ENCODE measurements at regions not wholly inside any gene's neighbourhood (a gene's known extent, or its start where the extent isn't known, plus 50 kb on each side); places are given as distances from the start of the nearest gene placed in this dataset.

DNA sequence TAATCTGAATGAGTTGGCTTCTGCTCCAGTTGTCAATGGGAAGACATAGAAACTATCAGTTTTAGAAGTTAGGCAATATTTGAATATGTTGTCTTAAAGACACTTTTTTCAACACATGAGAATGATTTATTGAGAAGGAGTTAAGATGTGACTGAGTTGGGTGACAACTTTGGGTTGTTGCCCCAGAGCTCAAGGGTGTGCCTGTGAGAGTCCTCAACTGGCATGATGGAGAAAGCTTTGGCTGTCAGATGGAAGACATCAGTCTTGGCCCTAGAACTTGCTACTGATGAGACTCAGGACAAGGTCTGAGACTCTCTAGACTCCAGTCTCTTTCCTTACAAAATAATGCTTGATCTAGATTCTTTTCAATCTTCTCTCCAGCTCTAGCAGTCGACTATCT lies 69.0 kb upstream of the CTAGE1 start:
- Histone ChIP-seq H3K9me3 (no peaks in the 10 kb centered on the region), H3K36me3 (replicated peaks) (no peaks in the 10 kb centered on the region), H3K27me3 (ENCODE audit: low read depth) (no peaks in the 10 kb centered on the region), H3K4me3 (no peak overlapping the region), H3K4me1 (no peaks in the 10 kb centered on the region)
- no peak for DNase-seq (ENCODE audit: low spot score in 2 of 2)
- in situ Hi-C loops (cut with MboI; ENCODE audit: low sequenced_read_pairs): no loop called here

DNA sequence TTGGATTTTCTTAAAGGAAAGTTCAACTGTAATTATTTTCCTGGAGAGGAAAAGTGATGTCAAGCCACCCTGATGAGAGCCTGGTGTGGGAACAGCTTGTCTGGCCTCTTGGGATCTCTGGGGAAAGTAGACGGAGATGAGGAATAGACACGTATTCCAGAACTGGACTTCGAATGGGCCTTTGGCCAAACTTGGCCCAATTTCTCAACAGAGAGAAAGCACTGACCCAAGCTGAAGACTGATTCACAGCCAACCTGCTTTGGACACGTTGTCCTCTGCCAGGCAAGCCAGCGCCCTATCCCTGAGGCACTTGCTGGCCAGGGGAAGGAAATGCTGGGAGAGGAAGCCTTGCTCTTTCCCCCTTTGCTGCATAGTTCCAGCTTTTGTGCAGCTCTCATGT lies 70.8 kb upstream of the CTAGE1 start:
- H3K9me3 ChIP-seq: no peaks in the 10 kb centered on the region
- H3K27me3 ChIP-seq (ENCODE audit: low read depth): no peaks in the 10 kb centered on the region
- no peaks in the 10 kb centered on the region for H3K4me1 ChIP-seq
- DNase-seq (ENCODE audit: low spot score in 2 of 2): no peak
- in situ Hi-C loops (cut with MboI; ENCODE audit: low sequenced_read_pairs): no loop called here
- no peaks in the 10 kb centered on the region for H3K36me3 ChIP-seq (replicated peaks)
- no peak overlapping the region for H3K4me3 ChIP-seq

DNA sequence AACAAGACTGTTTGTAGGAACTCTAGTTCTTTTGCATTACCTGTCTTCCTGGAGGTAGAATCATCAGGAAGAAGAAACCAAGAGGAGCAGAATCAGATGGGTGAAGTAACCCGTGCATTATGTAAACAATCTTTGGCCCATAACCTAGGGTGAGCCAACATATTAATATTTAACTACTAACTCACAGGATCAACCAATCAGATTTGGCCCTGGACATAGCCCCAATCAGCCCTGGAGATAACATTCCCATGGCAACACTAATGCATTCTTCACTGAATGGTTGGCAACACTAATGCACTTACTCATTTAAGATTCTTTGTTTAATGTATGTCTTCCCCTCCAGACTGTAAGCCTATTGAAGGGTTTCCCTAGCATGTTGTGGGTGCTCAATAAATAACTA lies 72.0 kb upstream of the CTAGE1 start:
- no peaks in the 10 kb centered on the region for H3K9me3 ChIP-seq
- no peaks in the 10 kb centered on the region for H3K4me1 ChIP-seq
- H3K36me3 ChIP-seq (replicated peaks): no peaks in the 10 kb centered on the region
- H3K27me3 ChIP-seq (ENCODE audit: low read depth): no peaks in the 10 kb centered on the region
- in situ Hi-C loops (cut with MboI; ENCODE audit: low sequenced_read_pairs): no loop called here
- H3K4me3 ChIP-seq: no peak overlapping the region
- no peak for DNase-seq (ENCODE audit: low spot score in 2 of 2)

- in situ Hi-C loops (cut with MboI; ENCODE audit: low sequenced_read_pairs): no loop called here
- Histone ChIP-seq H3K27me3 (ENCODE audit: low read depth) (no peaks in the 10 kb centered on the region), H3K4me1 (no peaks in the 10 kb centered on the region), H3K9me3 (no peaks in the 10 kb centered on the region), H3K36me3 (replicated peaks) (no peaks in the 10 kb centered on the region), H3K4me3 (no peak overlapping the region)
- DNase-seq (ENCODE audit: low spot score in 2 of 2): no peak
Observed at GRCh38 chr18:22490429-22490846, 72.7 kb upstream of the CTAGE1 start.

GRCh38 chr18:22493255-22493654 lies 75.5 kb upstream of the CTAGE1 start:
- H3K9me3 ChIP-seq: no peaks in the 10 kb centered on the region
- peak in 1 of 2 experiments; percentile 24 for DNase-seq (ENCODE audit: low spot score in 2 of 2)
- in situ Hi-C loops (cut with MboI; ENCODE audit: low sequenced_read_pairs): no loop called here

GRCh38 chr18:22493940-22494339 lies 76.2 kb upstream of the CTAGE1 start:
- Histone ChIP-seq H3K36me3 (replicated peaks) (no peaks in the 10 kb centered on the region), H3K9me3 (no peaks in the 10 kb centered on the region), H3K27me3 (ENCODE audit: low read depth) (no peaks in the 10 kb centered on the region), H3K4me3 (no peak overlapping the region), H3K4me1 (no peaks in the 10 kb centered on the region)
- no peak for DNase-seq (ENCODE audit: low spot score in 2 of 2)
- in situ Hi-C loops (cut with MboI; ENCODE audit: low sequenced_read_pairs): no loop called here

More at GRCh38 chr18:22493255-22493654, 75.5 kb upstream of the CTAGE1 start:
- no peaks in the 10 kb centered on the region for H3K36me3 ChIP-seq (replicated peaks)
- H3K27me3 ChIP-seq (ENCODE audit: low read depth): no peaks in the 10 kb centered on the region
- no peak overlapping the region for H3K4me3 ChIP-seq
- no peaks in the 10 kb centered on the region for H3K4me1 ChIP-seq

GRCh38 chr18:22494771-22495170 lies 77.1 kb upstream of the CTAGE1 start:
- in situ Hi-C loops (cut with MboI; ENCODE audit: low sequenced_read_pairs): no loop called here
- Histone ChIP-seq H3K4me1 (no peaks in the 10 kb centered on the region), H3K4me3 (no peak overlapping the region), H3K9me3 (no peaks in the 10 kb centered on the region), H3K27me3 (ENCODE audit: low read depth) (no peaks in the 10 kb centered on the region), H3K36me3 (replicated peaks) (no peaks in the 10 kb centered on the region)
- no peak for DNase-seq (ENCODE audit: low spot score in 2 of 2)

DNA sequence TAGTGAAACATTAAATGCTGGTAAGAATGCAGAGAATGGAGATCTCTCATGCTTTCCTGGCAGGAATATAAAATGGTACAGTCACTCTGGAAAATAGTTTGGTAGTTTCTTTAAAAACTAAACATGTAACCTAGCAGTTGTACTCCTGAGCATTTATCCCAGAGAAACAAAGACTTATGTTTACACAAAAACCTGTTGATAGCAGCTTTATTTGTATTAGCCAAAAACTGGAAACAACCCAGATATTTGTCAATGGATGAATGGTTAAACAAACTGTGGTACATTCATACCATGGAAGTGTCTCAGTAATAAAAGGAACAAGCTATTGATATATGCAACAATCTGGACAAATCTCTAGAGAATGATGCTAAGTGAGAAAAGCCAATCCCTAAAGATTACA lies 81.7 kb upstream of the CTAGE1 start:
- DNase-seq (ENCODE audit: low spot score in 2 of 2): no peak
- Histone ChIP-seq H3K4me1 (no peaks in the 10 kb centered on the region), H3K4me3 (no peak overlapping the region), H3K9me3 (no peaks in the 10 kb centered on the region), H3K36me3 (replicated peaks) (no peaks in the 10 kb centered on the region), H3K27me3 (ENCODE audit: low read depth) (no peaks in the 10 kb centered on the region)
- in situ Hi-C loops (cut with MboI; ENCODE audit: low sequenced_read_pairs): no loop called here

GRCh38 chr18:22503803-22504202 lies 86.1 kb upstream of the CTAGE1 start:
- no peak for DNase-seq (ENCODE audit: low spot score in 2 of 2)
- in situ Hi-C loops (cut with MboI; ENCODE audit: low sequenced_read_pairs): no loop called here

GRCh38 chr18:22504251-22505030 lies 86.7 kb upstream of the CTAGE1 start:
- no peak overlapping the region for H3K4me3 ChIP-seq
- H3K4me1 ChIP-seq: no peaks in the 10 kb centered on the region
- no peaks in the 10 kb centered on the region for H3K36me3 ChIP-seq (replicated peaks)
- H3K9me3 ChIP-seq: no peaks in the 10 kb centered on the region
- in situ Hi-C loops (cut with MboI; ENCODE audit: low sequenced_read_pairs): no loop called here
- H3K27me3 ChIP-seq (ENCODE audit: low read depth): no peaks in the 10 kb centered on the region; the same call in 1 of the 2 replicates
- DNase-seq (ENCODE audit: low spot score in 2 of 2): no peak

More at GRCh38 chr18:22503803-22504202, 86.1 kb upstream of the CTAGE1 start:
- no peaks in the 10 kb centered on the region for H3K4me1 ChIP-seq
- no peak overlapping the region for H3K4me3 ChIP-seq
- no peaks in the 10 kb centered on the region for H3K9me3 ChIP-seq
- H3K27me3 ChIP-seq (ENCODE audit: low read depth): no peaks in the 10 kb centered on the region; the same call in 1 of the 2 replicates
- H3K36me3 ChIP-seq (replicated peaks): no peaks in the 10 kb centered on the region

DNA sequence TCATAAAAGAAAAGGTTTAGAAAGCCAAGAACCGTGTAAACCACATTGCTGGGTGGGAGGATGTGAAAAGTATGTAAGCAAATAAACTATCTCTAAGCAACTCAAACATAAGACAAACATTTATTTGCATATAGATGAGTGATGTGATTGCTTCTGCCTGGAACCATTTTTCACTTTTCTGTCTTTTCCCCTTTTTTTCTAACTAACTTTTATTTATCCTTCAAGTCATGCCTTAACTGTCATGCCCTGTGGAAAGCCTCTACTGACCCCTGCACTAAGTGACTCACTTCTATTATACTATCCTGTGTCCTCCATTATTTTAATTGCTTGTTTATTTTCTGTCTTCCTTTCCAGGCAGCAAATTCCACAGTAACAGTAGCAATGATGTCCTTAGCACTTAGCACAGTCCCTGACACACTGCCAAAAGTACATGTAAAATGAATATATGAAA lies 87.5 kb upstream of the CTAGE1 start:
- Histone ChIP-seq H3K9me3 (no peaks in the 10 kb centered on the region), H3K36me3 (replicated peaks) (no peaks in the 10 kb centered on the region), H3K4me3 (no peak overlapping the region), H3K27me3 (ENCODE audit: low read depth) (no peaks in the 10 kb centered on the region; the same call in 1 of the 2 replicates), H3K4me1 (no peaks in the 10 kb centered on the region)
- in situ Hi-C loops (cut with MboI; ENCODE audit: low sequenced_read_pairs): no loop called here
- no peak for DNase-seq (ENCODE audit: low spot score in 2 of 2)

- H3K4me1 ChIP-seq: no peaks in the 10 kb centered on the region
- in situ Hi-C loops (cut with MboI; ENCODE audit: low sequenced_read_pairs): no loop called here
- no peak for DNase-seq (ENCODE audit: low spot score in 2 of 2)
- no peak overlapping the region for H3K4me3 ChIP-seq
- no peaks in the 10 kb centered on the region; the same call in 1 of the 2 replicates for H3K27me3 ChIP-seq (ENCODE audit: low read depth)
- no peaks in the 10 kb centered on the region for H3K9me3 ChIP-seq
- H3K36me3 ChIP-seq (replicated peaks): no peaks in the 10 kb centered on the region
Observed at GRCh38 chr18:22507055-22507454, 89.3 kb upstream of the CTAGE1 start.

DNA sequence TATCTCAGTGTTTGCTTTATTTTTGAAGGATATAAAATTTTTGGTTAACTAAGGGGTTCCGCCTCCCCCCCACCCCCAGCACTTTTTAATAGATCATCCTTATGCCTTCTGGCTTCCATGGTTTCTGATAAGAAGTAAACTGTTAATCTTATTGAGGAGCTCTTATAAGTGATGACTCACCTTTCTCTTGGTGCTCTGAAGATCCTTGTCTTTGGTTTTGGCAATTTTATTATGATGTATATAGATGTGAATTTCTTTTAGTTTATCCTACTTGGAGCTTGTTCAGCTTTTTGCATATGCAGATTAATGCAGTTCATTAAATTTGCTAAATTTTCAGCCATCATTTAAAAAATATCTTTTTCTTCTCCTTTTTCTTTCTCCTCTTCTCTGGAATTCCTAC lies 91.7 kb upstream of the CTAGE1 start:
- Histone ChIP-seq H3K4me1 (no peaks in the 10 kb centered on the region), H3K36me3 (replicated peaks) (no peaks in the 10 kb centered on the region), H3K4me3 (no peak overlapping the region), H3K9me3 (no peaks in the 10 kb centered on the region), H3K27me3 (ENCODE audit: low read depth) (no peaks in the 10 kb centered on the region; the same call in 1 of the 2 replicates)
- DNase-seq (ENCODE audit: low spot score in 2 of 2): no peak
- in situ Hi-C loops (cut with MboI; ENCODE audit: low sequenced_read_pairs): no loop called here

DNA sequence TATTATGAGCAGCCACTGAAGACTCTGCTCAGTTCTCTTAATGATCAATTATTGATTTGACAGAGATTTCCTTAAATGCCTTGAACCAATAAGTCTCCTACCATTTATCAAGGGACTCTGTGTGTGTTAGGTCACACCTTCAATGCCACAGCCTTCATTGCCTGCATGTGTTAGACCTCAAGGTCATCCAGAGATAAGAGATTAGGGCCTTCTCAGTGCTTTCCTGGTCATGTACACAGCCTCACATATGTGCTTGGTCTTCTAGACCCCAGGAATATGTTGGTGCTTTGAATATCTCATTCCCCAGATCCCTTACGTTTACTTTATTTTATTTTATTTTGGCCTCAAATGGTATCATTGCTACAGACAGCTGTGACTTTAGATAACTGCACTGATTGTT lies 93.0 kb upstream of the CTAGE1 start:
- Histone ChIP-seq H3K4me1 (no peaks in the 10 kb centered on the region), H3K4me3 (no peak overlapping the region), H3K27me3 (ENCODE audit: low read depth) (no peaks in the 10 kb centered on the region; the same call in 1 of the 2 replicates), H3K9me3 (no peaks in the 10 kb centered on the region), H3K36me3 (replicated peaks) (no peaks in the 10 kb centered on the region)
- no peak for DNase-seq (ENCODE audit: low spot score in 2 of 2)
- in situ Hi-C loops (cut with MboI; ENCODE audit: low sequenced_read_pairs): no loop called here
